GM23248 (cell line): ENCODE measurements at regions not wholly inside any gene's neighbourhood (a gene's known extent, or its start where the extent isn't known, plus 50 kb on each side); places are given as distances from the start of the nearest gene placed in this dataset.

Source experiments
- DNase-seq: peaks from one replicate; pipeline ENCODE4 v3.0.0-alpha.2; 2015
- H2AFZ ChIP-seq: fragments of 200-600 bp; sonication (generic); 2 replicates; pipeline ENCODE4 v1.6.1; 2016; ENCODE audit warnings: antibody characterized with exemption
- H3F3A ChIP-seq: fragments of 200-600 bp; sonication (generic); 2 replicates; pipeline ENCODE4 v1.6.1; 2016; ENCODE audit warnings: mild to moderate bottlenecking, antibody characterized with exemption, mixed run types; ENCODE audit not compliant: insufficient read depth
- H3K27ac ChIP-seq: fragments of 200-600 bp; sonication (generic); 2 replicates; pipeline ENCODE4 v1.5.1; 2016; ENCODE audit warnings: mild to moderate bottlenecking
- H3K27me3 ChIP-seq: fragments of 200-600 bp; sonication (generic); replicated peaks from 2 replicates; pipeline ENCODE4 v1.6.1; 2016; ENCODE audit warnings: mild to moderate bottlenecking; ENCODE audit not compliant: insufficient read depth
- H3K36me3 ChIP-seq: fragments of 200-600 bp; sonication (generic); 2 replicates; pipeline ENCODE4 v1.6.1; 2016; ENCODE audit warnings: low read depth, mild to moderate bottlenecking
- H3K4me1 ChIP-seq: fragments of 200-600 bp; sonication (generic); 2 replicates; pipeline ENCODE4 v1.6.1; 2016; ENCODE audit warnings: mild to moderate bottlenecking; ENCODE audit not compliant: insufficient read depth
- H3K4me2 ChIP-seq: fragments of 200-600 bp; sonication (generic); one replicate; pipeline ENCODE4 v1.6.1; 2016; ENCODE audit warnings: mild to moderate bottlenecking; ENCODE audit not compliant: unreplicated experiment
- H3K4me3 ChIP-seq: fragments of 200-600 bp; sonication (generic); 2 replicates; pipeline ENCODE4 v1.5.1; 2016; ENCODE audit warnings: mild to moderate bottlenecking
- H3K79me2 ChIP-seq: fragments of 200-600 bp; sonication (generic); 2 replicates; pipeline ENCODE4 v1.6.1; 2016; ENCODE audit warnings: mild to moderate bottlenecking; ENCODE audit not compliant: insufficient read depth
- H3K9ac ChIP-seq: fragments of 200-600 bp; sonication (generic); 2 replicates; pipeline ENCODE4 v1.6.1; 2016; ENCODE audit warnings: mild to moderate bottlenecking
- H3K9me2 ChIP-seq: fragments of 200-600 bp; sonication (generic); 2 replicates; pipeline ENCODE4 v1.6.1; 2016; ENCODE audit warnings: mixed run types, mild to moderate bottlenecking, moderate library complexity; ENCODE audit not compliant: insufficient read depth
- H3K9me3 ChIP-seq: fragments of 200-600 bp; sonication (generic); one replicate; pipeline ENCODE4 v1.6.1; 2017; ENCODE audit warnings: low read depth
- H4K20me1 ChIP-seq: fragments of 200-600 bp; sonication (generic); 2 replicates; pipeline ENCODE4 v1.6.0; 2016; ENCODE audit not compliant: insufficient read depth
- EZH2 ChIP-seq: fragments of 200-600 bp; sonication (generic); IDR thresholded peaks from 2 replicates; pipeline ENCODE4 v1.6.1; 2018; ENCODE audit warnings: antibody characterized with exemption, mild to moderate bottlenecking; ENCODE audit not compliant: insufficient read depth, poor library complexity, severe bottlenecking
- EZH2phosphoT487 ChIP-seq: fragments of 200-600 bp; sonication (generic); IDR thresholded peaks from 2 replicates; pipeline ENCODE4 v1.6.1; 2018; ENCODE audit warnings: antibody characterized with exemption, moderate library complexity, mild to moderate bottlenecking, low read depth; ENCODE audit not compliant: insufficient read depth
- WGBS, 2 experiments: methylation state at CpG; one replicate each; pipeline ENCODE4 v1.1.6; 2015 to 2017; ENCODE audit warnings: low lambda C conversion rate in 2 of 2, low coverage in 1 of 2; ENCODE audit errors: missing lambda C conversion rate in 2 of 2; 5-methylcytosine and 5-hydroxymethylcytosine counted together
- in situ Hi-C: fragments of 300-500 bp; cut with MboI; formaldehyde crosslinking; loops from 2 replicates; pipeline ENCODE4 v1.15.0; 2020

DNA sequence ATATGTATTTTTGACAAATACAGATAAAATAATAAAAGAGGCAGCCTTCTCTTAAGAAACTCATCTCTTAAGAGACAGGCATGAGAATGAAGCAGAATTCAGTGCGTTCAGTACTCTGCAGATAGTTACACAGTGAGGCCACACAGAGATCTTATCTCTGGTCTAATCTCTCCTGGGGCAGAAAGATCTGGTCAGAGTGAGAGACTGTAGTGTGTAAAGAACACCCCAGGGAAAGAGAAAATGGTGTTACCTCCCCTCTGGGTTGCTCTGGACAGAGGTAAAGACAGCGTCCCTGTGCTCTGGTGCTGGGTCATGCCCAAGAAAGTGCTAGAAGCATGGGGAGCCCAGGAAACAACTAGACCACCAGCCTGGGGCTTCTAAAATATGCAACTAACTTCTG lies 216.3 kb downstream of the SIPA1L2 start:
- Histone ChIP-seq H3K9me3 (peaks cover 8% of the 10 kb centered on the region), H3K79me2 (no peaks in the 10 kb centered on the region), H3K36me3 (no peaks in the 10 kb centered on the region), H4K20me1 (no peaks in the 10 kb centered on the region), H3K27me3 (no peaks in the 10 kb centered on the region), H3K27ac (no peak overlapping the region), H3K4me3 (no peak overlapping the region), H3K9ac (no peak overlapping the region), H3K9me2 (no peaks in the 10 kb centered on the region), H3K4me1 (no peaks in the 10 kb centered on the region; the same call in 1 of the 2 replicates), H2AFZ (no peak overlapping the region), H3K4me2 (no peak overlapping the region), H3F3A (no peaks in the 10 kb centered on the region)
- no peak for DNase-seq
- in situ Hi-C loops, result no loop called here
- WGBS, 2 experiments, result 91 to 95% methylated on average over 2 of the region's 2 CpGs
- TF ChIP-seq EZH2phosphoT487 (no peak), EZH2 (no peak)

DNA sequence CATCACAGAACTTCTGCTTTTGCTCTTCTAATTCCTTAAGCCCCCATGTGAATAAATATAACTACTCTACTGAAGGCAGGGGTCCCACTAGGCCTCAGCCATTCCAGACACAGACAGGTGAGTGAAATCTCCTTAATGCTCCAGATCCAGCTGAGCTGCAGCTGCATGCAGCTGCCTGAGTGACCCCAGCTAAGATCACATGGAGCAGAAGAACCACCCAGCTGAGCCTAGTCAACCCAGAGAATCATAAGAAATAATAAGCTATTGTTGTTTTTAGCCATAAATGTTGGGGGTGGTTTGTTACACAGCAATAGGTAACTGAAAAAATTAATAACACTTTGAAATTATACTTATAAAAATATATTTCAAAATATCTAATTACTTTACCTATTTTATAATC lies 220.3 kb downstream of the SIPA1L2 start:
- Histone ChIP-seq H4K20me1 (no peaks in the 10 kb centered on the region), H3K4me1 (no peaks in the 10 kb centered on the region), H3F3A (no peaks in the 10 kb centered on the region), H2AFZ (no peak overlapping the region), H3K4me2 (no peak overlapping the region), H3K36me3 (no peaks in the 10 kb centered on the region), H3K4me3 (no peak overlapping the region), H3K9ac (no peak overlapping the region), H3K79me2 (no peaks in the 10 kb centered on the region), H3K9me3 (peaks cover 8% of the 10 kb centered on the region), H3K27ac (no peak overlapping the region), H3K27me3 (no peaks in the 10 kb centered on the region), H3K9me2 (no peaks in the 10 kb centered on the region)
- TF ChIP-seq EZH2 (no peak), EZH2phosphoT487 (no peak)
- no peak for DNase-seq
- in situ Hi-C loops, result no loop called here

DNA sequence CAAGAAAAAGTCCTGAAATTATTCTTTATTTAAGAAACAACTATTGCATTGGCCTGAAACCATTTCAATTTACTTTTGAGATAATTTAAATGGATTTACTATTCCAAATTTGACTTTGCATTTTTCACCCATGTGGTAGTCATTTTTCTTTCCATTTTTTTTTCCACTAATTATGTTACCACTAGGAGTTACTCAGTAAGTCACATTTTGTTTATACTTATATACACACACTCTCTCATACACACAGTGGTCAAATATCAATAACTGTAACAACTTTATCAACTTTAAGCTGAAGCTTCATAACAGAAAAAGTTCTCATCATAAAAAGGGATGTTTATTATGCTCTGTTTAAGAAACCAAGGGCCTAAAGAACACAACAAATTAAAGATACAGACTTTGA lies 222.8 kb downstream of the SIPA1L2 start:
- Histone ChIP-seq H3K27me3 (no peaks in the 10 kb centered on the region), H3K4me3 (no peak overlapping the region), H3F3A (no peaks in the 10 kb centered on the region), H3K4me2 (no peak overlapping the region), H3K9ac (no peak overlapping the region), H4K20me1 (no peaks in the 10 kb centered on the region), H3K4me1 (no peaks in the 10 kb centered on the region), H2AFZ (no peak overlapping the region), H3K9me3 (peaks cover 8% of the 10 kb centered on the region), H3K36me3 (no peaks in the 10 kb centered on the region), H3K79me2 (no peaks in the 10 kb centered on the region), H3K27ac (no peak overlapping the region), H3K9me2 (no peaks in the 10 kb centered on the region)
- in situ Hi-C loops, result no loop called here
- TF ChIP-seq EZH2 (no peak), EZH2phosphoT487 (no peak)
- no peak for DNase-seq

DNA sequence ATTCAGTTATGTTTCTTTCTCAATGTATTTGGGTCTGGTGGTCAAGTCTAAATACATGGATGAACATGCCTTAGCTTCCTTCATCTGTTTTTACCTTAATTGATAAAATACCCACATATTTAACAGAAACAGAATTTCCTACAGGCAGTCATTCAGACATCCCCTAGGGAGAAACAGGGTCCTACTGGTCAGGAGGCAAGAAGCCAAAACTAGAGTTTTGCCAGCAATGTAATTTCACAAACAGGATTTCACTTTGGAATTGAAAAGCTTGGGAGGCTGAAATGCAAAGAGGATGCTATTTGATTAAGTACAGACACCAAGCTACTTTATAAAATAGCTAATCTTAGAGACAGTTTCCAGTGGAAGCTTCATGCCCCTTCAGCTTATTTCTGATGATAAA lies 224.2 kb downstream of the SIPA1L2 start:
- Histone ChIP-seq H3K9me2 (no peaks in the 10 kb centered on the region), H3K9me3 (peaks cover 8% of the 10 kb centered on the region), H3K27me3 (no peaks in the 10 kb centered on the region), H3K4me1 (no peaks in the 10 kb centered on the region), H3K79me2 (no peaks in the 10 kb centered on the region), H3K9ac (no peak overlapping the region), H3K4me3 (no peak overlapping the region), H3K36me3 (no peaks in the 10 kb centered on the region), H3K4me2 (no peak overlapping the region), H3K27ac (no peak overlapping the region), H4K20me1 (no peaks in the 10 kb centered on the region), H2AFZ (no peak overlapping the region), H3F3A (no peaks in the 10 kb centered on the region)
- TF ChIP-seq EZH2phosphoT487, result no peak
- TF ChIP-seq EZH2, result no peak
- in situ Hi-C loops, result no loop called here
- DNase-seq, result no peak

DNA sequence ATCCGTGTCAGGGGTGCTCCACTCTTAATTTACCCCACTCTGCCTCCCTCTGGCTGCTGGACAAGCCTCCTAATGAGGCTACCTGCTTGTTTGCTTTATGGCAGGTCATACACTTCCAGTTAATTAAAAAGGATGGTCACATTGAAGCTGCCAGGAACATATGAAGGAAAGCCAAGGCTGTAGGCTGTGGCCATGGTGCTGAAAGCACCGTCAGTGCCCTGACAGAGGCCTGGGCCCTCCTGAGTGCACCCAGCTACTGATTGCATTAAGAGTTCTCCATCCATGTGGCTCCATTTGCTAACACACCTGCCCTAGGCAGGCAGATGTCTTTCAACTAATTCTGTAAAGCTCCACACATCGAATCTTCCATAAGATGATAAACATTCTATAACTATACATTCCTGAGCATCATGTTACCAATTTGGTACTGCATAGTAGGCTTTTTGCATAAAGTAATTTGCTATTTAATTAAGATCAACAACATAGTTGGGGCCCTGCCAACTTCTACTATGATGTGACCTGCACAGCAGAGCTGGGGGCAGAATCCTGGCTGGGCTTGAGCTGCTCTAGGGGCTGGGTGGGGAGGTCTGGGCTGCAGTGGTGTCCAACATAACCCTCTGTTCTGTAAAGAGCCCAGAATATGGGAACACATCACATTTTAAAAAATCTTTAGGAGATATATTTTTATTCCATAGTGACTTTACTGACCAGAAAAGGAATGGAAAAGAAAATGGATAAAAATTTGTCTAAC lies 224.8 kb downstream of the SIPA1L2 start:
- Histone ChIP-seq H3K4me3 (no peak overlapping the region), H3K27ac (no peak overlapping the region), H3F3A (no peaks in the 10 kb centered on the region), H3K9ac (no peak overlapping the region), H3K79me2 (no peaks in the 10 kb centered on the region), H3K4me2 (no peak overlapping the region), H3K4me1 (no peaks in the 10 kb centered on the region), H3K36me3 (no peaks in the 10 kb centered on the region), H4K20me1 (no peaks in the 10 kb centered on the region), H3K27me3 (no peaks in the 10 kb centered on the region), H2AFZ (no peak overlapping the region), H3K9me2 (no peaks in the 10 kb centered on the region), H3K9me3 (peaks cover 7% of the 10 kb centered on the region)
- in situ Hi-C loops, result no loop called here
- DNase-seq, result no peak
- TF ChIP-seq EZH2phosphoT487, result no peak
- TF ChIP-seq EZH2, result no peak
- 37 to 49% methylated on average over 3 of the region's 3 CpGs for WGBS, 2 experiments
